HG03159 (cell line): ENCODE measurements at regions not wholly inside any gene's neighbourhood (a gene's known extent, or its start where the extent isn't known, plus 50 kb on each side); places are given as distances from the start of the nearest gene placed in this dataset.
"Not testable (repeated sequence)": the region's sequence is repeated elsewhere in the genome, so short reads cannot be mapped to it uniquely, and the experiment has no call there.

ENCODE experiments used
- ATAC-seq: cut with Tn5 transposase; IDR thresholded peaks from one replicate; pipeline ENCODE4 v1.9.1; 2021; ENCODE audit warnings: mild to moderate bottlenecking, moderate library complexity; ENCODE audit not compliant: unreplicated experiment

DNA sequence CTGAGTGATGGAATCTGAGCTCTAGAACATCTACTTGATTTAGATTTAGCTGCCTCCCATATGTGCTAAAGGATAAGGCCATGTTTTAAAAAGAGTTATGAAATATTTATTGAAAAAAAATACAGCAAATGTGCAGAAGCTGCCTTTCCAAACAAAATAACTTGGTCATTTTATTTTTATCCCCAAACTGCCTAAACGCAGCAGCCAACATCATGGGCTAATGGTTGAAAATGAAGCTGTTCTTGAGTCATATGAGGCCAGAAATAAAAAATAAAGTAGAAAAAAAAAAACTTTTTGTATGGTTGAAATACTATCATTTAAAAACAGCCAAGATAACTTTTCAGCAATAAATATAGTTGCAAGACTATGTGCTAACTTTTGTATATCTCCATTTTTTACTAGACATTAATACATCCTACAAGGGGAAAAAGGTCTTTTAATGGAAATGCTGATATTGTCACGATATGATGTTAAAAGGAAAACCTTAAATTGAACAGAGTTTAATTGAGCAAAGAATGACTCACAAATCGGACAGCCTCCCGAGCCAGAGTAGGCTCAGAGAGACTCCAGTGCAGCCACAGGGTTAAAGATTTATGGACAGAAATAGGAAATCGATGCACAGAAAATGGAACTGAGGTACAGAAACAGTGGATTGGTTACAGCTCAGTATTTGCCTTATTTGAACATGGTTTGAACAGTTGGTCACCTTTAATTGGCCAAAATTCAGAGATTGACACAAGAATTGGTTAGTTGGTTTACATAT is 305.8 kb downstream of the MDFIC start:
- ATAC-seq = no peak

DNA sequence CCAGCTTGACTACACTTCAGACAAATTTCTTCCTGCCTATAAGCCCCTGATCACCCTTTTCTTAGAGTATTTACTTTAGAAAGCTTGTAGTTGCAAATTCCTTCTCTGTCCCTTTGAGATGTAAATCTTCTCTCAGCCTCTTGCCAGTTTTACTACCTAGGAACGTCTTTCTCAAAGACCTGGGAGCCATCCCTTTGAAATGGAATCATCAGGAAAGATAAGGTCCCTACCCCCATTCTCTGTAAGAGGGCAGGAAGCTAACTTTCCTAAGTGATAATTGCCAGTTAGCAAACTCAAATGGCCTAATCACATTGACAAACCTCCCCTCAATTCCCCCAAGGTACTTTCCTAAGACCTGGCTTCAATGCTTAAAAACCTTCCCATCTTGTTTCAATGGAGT is 304.5 kb downstream of the MDFIC start:
- no peak for ATAC-seq

DNA sequence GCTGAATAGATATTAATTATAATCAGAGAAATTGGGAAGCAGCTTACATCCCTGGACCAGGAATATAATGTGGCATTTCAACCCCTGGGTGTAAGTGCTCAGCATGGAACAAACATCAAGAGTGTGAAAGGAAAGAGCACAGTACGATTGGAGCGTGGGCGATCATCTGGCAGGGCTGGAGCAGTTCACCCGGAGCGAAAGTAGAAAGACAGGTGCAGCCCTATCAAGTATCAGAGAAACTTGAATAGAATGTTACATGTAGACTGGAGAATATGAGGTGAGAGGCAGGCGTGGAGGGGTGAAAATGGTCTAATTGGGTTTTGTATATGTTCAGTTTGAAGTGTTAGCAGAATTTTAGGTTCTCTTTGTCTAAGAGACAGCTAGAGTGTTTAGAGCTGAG is 303.0 kb downstream of the MDFIC start:
- no peak for ATAC-seq

DNA sequence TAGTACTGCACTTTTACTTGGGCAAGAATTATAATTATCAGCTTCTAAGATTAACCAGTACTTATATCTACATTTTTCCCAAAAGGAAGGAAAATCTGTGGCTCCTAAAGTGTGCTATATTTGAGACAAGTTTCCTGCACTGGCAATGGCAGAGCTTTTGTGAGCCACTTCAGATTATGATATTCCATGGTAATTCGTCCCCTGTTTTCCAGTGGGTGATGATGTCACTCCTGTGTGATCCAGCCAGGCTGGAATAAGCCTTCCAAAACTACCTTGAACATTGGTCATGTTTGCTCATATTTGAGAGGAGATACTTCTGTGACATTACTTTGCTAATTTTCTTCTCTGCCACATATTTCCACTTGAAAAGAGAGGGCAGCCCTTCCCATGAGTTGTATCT is 302.1 kb downstream of the MDFIC start:
- ATAC-seq = no peak

DNA sequence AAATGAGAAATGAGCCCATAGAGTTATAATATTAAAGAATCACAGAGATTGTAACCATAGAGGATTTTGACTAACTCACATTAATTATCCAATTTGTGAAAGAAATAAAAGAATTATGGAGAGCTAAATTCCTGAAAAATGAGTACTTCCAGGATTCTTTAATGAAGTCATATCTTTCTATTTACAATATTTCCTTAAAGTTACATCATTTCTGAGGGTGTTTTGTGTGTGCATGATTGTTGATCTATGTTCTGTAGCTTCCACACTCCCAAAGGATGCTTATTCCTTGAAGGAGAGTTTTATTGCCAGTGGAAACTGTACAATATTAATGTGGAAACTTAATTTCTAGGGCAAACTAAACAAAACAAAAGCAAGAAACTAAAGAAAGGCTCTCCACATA is 299.6 kb downstream of the MDFIC start:
- no peak for ATAC-seq

DNA sequence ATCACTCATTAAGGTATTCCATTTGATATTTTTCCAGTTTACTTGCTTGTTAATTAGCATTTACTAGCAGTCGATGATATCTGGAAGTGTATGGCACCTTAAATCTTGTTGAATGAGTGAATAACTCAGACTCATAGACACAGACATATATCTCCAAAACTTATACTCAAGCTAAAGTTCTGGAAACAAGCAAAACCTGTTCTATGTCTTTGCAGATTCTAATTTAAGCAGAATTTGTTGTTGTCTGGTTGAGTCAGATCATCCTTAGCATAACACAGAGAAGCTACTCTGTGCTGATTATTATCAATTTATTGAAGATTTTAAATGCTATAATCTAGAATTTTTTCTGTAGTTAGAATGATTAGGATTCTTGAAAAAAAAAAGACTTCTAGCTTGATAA is 296.2 kb downstream of the MDFIC start:
- no peak for ATAC-seq

DNA sequence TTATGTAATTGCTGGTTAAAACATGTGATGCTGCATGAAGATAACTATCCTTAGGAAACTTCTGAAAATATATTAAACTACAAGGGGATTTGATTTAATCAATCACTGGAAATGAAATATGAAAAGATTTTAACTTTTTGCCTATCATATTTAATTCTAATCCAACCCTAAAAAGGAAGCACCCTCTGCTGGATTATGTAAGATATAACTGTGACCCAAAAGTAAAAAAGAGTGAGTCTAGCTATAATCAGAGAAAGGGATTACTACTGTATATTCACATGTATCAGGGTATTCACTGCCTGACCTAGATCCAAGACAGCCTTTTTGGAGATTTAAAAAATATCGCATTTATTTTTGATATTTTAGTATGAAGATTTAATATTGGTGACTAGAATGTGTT is 295.5 kb downstream of the MDFIC start:
- peak; percentile 55 for ATAC-seq

DNA sequence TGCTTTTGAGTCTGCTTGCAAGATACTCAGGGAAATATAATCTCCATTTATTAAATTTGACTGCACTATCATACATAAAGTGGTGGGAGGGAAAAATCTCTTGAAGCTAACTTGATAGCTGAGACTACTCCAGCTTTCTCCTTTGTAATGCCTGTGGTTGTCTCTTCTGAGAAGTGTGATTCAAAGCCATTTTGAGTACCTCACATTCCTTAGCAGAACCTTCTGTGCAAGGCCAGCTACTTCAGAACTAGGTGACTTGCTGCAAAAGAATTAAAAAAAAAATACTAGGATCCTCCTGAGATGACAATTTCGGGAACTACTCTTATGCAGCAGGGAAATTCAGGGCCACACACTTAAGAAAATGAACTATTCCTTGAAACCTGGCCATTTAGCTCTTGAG is 294.8 kb downstream of the MDFIC start:
- ATAC-seq = no peak

DNA sequence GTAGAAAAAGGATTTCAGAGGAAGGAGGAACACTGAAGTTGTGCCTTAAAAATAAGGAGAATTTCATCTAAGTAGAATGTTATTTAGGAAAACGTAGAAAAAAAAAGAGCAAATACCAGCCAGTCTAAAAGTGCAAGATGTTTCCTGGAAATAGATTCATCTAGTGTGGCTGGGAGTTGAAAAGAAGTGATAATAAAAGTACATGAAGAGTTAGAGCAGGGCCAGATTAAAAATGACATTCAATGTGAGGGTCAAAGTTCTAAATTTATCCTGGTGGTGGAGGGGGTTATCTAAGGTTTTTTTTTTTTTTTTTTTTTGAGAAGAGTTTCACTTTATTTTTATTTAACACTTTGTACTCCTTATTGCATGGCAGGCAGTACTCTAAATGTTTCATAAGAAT is 289.3 kb downstream of the MDFIC start:
- ATAC-seq = no peak

DNA sequence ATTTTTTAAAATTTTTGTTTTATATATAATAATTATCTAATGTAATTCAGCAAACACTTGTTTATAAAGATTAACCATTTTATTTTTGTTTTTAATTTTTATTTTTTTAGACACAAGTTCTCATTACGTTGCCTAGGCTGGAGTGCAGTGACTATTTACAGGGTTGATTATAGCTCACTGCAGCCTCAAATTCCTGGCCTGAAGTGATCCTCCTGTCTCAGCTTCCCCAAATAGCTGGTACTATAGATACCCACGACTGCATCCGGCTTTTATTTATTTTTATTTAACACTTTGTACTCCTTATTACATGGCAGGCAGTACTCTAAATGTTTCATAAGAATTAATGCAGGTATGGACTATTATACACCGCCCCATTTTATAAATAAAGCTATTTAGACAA is 288.7 kb downstream of the MDFIC start:
- ATAC-seq = no peak

DNA sequence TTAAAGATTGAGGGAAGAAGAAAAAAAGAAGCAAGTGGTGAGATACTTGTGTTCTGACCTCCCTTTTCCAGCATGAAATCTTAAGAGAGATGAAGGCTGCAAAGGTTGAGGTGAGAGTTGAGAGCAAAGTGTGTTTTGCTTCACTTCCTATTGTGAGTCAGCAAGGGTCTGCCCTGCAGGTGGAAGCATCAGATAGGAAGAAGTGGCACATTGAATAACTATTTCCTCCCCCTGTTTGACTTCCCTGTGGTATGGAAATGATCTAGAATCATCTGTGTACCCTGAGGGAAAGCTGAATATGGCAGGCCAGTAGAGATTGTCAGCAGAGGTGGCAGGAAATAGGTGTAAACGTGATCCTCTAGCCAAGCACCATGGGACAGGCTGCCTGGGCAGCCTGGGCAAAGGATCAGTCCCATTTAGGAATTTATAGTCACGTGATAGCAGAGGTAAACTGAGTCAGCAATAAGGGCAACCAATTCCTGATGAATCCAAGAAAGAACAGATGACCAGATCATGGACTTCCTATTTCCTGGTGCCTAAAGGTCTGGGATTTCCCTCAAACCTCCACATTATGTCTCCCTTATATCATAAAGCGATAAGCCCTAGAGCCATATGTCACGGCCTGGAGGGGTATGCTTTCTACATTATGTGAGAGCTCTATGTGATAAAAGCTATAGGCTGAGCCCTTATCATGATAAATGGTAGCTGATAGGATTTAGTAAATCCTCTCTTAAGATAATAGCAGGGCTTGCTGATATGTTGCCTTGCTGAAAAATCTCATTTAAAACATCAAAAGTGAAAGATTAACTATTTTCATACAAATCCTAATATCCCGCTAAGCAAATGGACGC is 287.0 kb downstream of the MDFIC start:
- ATAC-seq = no peak

DNA sequence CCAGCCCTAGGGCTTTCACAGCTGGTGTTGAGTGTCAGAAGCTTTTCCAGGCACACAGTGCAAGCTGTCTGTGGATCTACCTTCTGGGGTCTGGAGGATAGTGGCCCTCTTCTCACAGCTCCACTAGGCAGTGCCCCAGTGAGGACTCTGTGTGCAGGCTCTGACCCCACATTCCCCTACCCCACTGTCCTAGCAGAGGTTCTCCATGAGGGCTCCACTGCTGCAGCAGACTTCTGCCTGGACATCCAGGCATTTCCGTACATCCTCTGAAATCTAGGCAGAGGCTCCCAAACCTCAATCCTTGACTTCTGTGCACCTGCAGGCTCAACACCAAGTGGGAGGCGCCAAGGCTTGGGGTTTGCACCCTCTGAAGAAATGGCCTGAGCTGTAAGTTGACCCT is 284.5 kb downstream of the MDFIC start:
- not testable (repeated sequence) for ATAC-seq

DNA sequence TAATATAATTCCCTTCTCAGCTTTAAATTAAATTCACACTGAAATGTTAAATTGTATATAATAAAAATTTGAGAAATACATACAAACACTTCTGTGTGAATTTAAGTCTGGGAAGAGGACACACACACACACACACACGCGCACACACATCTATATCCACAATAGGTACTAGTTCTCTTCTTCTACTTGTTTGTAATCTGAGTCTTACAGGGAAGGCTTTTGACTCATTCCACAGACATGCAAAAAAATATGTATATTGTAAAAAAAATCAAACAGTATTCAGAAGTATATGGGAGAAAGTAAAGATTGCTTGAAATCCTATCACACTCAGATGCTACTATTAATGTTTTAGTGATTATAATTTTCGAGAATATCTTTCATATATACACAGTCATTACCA is 276.2 kb downstream of the MDFIC start:
- no peak for ATAC-seq

DNA sequence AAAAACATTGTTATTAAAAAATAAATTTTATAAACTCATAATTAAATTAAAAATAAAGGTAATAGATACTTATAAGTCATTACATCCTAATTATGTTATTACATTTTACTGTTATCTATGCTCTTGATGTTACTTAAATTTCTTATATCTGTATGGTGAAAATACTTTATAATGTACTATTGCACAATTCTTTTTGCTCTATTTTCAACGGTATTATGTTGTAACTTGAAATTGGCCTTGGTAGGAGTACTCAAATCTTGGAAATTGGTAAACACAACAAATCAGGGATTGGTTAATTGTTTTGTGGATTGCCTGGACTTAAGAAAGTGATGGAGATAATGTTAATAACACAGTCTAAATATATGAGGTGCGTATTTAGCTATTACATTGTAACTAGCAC is 273.3 kb downstream of the MDFIC start:
- ATAC-seq = no peak

DNA sequence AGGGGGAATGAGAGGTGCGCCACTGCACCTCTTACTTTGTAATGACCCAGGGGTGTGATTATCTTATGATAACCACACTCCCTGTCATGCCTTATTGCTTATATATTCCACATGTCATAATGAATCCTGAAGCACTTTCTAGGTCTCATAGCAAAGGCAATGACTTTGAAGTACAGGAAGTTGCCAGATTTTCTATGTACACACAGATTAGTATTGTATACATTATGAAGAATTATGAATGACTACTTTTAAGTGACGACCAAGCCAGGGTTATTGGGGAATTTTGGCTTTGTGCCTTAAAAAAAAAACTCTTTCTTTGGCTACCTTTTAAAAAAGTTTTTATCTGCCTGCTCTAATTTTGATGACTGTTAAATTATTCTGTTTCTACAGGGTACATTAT is 269.6 kb downstream of the MDFIC start:
- ATAC-seq = no peak

DNA sequence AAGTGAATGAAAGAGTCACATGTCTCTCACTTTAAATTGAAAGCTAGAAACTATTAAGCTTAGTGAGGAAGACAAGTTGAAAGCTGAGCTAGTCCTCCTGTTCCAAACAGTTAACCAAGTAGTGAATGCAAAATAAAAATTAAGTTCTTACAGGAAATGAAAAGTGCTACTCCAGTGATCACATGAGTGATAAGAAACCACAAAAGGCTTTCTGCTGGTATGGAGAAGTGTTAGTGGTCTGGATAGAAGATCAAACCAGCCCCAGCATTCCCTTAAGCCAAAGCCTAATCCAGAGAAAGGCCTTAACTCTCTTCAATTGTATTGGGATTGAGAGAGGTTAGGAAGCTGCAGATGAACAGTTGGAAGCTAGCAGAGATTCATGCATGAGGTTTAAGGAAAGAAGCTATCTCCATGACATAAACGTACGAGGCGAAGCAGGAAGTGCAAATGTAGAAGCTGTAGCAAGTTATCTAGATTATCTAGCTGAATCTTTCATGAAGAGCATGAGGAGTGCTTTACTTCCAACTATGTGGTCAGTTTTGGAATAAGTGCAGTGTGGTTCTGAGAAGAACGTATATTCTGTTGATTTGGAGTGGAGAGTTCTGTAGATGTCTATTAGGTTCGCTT is 261.6 kb downstream of the MDFIC start:
- ATAC-seq = no peak

DNA sequence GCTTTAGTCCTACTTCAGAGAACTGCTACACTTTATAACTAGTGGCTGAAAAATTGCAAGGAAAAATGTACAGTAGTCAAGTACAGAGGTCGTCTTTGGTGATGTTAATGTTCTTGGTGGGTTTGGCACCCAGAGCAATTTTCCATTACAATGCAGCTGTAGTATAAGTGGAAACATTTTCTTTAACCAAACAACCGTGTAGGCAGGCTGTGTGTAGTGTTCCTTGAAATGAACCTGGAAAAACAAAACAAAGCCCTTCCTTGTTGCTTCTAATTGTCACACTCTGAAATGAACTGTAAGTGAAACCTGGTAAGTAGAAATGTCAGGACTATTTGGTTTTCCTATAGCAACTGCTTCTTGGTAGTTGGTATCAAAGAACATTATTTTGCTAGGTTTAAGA is 256.9 kb downstream of the MDFIC start:
- no peak for ATAC-seq

DNA sequence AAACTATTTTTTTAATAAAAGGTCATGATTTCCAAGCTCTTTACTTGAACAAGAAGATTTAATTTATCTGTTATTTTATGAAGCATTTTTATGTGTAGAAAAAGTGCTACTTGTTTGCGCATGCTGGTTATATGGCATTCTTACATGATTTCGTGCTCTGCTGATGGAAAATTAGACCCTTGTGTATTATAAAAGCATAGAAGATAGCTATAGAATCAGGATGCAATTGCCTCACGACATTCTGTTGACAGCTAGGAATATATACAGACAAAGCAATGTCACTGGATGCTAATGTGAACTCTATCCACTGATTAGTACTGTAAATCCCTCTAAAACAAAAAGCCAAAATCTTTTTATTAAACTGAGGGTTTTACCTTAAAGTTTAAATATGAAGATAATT is 255.9 kb downstream of the MDFIC start:
- ATAC-seq = no peak

DNA sequence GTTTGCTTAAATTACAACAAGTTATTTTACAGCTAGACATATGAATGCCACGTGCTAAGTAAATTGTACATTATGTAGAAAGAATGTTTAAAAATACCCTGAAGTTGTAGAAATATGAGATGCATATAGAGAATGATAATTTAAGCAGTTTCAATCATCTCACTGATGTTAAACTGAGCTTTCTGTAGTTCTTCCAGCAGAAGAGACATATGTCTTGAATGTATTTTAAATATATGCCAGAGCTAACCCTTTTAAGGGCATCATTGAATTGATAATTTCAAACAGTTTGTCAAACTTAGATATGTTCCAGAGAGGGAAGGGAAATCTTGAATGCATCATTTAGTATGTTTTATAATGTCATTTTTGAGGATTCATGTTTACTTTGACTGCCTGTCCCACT is 255.2 kb downstream of the MDFIC start:
- ATAC-seq = no peak

DNA sequence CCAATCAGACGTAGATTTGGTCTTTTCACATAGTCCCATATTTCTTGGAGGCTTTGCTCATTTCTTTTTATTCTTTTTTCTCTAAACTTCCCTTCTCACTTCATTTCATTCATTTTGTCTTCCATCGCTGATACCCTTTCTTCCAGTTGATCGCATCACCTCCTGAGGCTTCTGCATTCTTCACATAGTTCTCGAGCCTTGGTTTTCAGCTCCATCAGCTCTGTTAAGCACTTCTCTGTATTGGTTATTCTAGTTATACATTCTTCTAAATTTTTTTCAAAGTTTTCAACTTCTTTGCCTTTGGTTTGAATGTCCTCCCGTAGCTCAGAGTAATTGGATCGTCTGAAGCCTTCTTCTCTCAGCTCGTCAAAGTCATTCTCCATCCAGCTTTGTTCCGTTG is 250.5 kb downstream of the MDFIC start:
- ATAC-seq = not testable (repeated sequence)

DNA sequence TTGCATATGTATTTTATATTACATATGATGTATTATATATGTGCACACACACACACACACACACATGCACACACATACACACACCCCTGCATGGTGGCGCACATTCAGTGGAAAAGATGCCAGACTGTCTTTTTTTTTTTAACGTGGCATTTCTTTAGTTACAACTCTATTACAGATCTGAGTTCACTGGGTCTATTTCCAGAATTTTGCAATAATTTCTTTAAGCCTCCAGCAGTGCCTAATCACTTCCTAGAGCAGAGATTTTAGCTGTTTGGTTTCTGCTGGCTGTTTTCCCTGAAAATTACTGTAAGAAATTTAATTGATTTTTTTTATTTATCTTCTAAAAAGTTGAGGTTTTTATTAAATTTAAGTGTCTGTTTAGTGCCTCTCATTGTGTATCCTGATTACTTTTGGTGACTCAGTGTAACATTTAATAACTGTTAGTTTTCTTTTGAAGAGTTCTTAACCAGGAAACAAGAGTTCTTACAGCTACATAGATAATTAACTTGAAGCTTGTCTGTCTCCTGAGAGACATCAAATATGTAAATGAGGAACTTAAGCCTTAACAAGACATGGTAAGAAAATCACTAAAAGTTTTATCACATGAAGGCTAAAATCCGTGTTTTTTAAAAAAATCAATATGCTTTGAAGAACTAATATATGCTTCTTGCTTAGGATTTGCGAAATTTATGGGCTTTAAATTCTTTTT is 232.0 kb downstream of the MDFIC start:
- no peak for ATAC-seq
